ENCODE measurements at regions not wholly inside any gene's neighbourhood (a gene's known extent, or its start where the extent isn't known, plus 50 kb on each side); places are given as distances from the start of the nearest gene placed in this dataset.

- Histone ChIP-seq H3K36me3 (no peaks in the 10 kb centered on the region), H3K9me3 (no peaks in the 10 kb centered on the region), H3K4me3 (no peak overlapping the region), H3K27me3 (no peaks in the 10 kb centered on the region), H3K27ac (no peak overlapping the region), H3K4me1 (no peaks in the 10 kb centered on the region), H3K9ac (ENCODE audit: low read depth in 2 of 2, low read length in 2 of 2) (no peak overlapping the region)
- DNase-seq, result no peak
- no peak for TF ChIP-seq CTCF (IDR thresholded peaks at IDR 0.05)
- intact Hi-C loops (cut with DNase I), result no loop called here
Measured at GRCh38 chr12:114190971-114191370, 215.0 kb downstream of the TBX5 start.

DNA sequence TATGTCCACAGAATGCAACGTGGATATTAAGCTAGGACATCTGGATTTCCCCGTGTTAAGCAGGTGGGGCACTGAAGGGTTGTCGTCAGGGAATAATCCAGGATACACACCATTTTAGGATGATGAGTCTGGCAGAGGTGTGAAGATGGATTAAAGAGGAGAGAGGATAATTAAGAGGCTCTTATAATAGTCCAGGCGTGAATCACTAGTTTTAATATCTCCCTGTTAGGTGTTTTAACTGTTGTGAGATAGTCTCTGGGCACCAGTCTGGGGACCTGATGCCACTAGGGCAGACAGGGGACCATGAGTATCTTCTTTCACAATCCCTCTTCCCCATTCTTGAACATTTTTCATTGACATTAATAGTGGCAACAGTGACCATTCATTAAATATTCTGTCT lies 216.7 kb downstream of the TBX5 start:
- Histone ChIP-seq H3K4me1 (no peaks in the 10 kb centered on the region), H3K9me3 (no peaks in the 10 kb centered on the region), H3K27me3 (no peaks in the 10 kb centered on the region), H3K27ac (no peak overlapping the region), H3K36me3 (no peaks in the 10 kb centered on the region), H3K9ac (ENCODE audit: low read depth in 2 of 2, low read length in 2 of 2) (no peak overlapping the region), H3K4me3 (no peak overlapping the region)
- TF ChIP-seq CTCF (IDR thresholded peaks at IDR 0.05), result no peak
- DNase-seq, result no peak
- intact Hi-C loops (cut with DNase I), result no loop called here

- Histone ChIP-seq H3K9me3 (no peaks in the 10 kb centered on the region), H3K4me1 (no peaks in the 10 kb centered on the region), H3K27ac (no peak overlapping the region), H3K4me3 (no peak overlapping the region), H3K9ac (ENCODE audit: low read depth in 2 of 2, low read length in 2 of 2) (no peak overlapping the region), H3K36me3 (no peaks in the 10 kb centered on the region), H3K27me3 (no peaks in the 10 kb centered on the region)
- TF ChIP-seq CTCF (IDR thresholded peaks at IDR 0.05), result no peak
- intact Hi-C loops (cut with DNase I), result no loop called here
- DNase-seq, result no peak
Measured at GRCh38 chr12:114186241-114187002, 219.5 kb downstream of the TBX5 start.

DNA sequence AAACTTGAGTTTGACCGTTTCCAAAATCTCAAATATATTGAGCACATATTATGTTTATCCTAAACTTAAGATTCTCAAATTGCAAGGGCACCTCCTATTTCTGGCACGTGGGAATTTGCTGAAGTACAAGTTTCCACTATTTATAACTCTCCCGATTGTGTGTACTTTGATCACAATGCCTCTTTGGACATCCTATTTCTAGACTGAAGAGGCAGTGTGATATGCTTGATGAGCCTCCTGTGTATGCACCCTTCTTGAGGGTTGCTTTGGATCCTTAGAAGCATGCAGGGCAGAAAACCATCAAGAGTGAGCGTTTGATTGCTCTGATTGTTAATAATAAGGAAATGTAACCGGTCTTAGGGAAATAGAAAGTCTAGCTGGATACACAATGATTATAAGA lies 218.9 kb upstream of the RBM19 start:
- H3K9ac ChIP-seq (ENCODE audit: low read depth in 2 of 2, low read length in 2 of 2), result no peak overlapping the region
- no peaks in the 10 kb centered on the region for H3K36me3 ChIP-seq
- H3K4me3 ChIP-seq, result no peak overlapping the region
- no peak for TF ChIP-seq CTCF (IDR thresholded peaks at IDR 0.05)
- intact Hi-C loops (cut with DNase I), result no loop called here
- H3K4me1 ChIP-seq, result no peaks in the 10 kb centered on the region
- no peaks in the 10 kb centered on the region for H3K9me3 ChIP-seq
- H3K27ac ChIP-seq, result no peak overlapping the region
- no peak for DNase-seq
- no peaks in the 10 kb centered on the region for H3K27me3 ChIP-seq

DNA sequence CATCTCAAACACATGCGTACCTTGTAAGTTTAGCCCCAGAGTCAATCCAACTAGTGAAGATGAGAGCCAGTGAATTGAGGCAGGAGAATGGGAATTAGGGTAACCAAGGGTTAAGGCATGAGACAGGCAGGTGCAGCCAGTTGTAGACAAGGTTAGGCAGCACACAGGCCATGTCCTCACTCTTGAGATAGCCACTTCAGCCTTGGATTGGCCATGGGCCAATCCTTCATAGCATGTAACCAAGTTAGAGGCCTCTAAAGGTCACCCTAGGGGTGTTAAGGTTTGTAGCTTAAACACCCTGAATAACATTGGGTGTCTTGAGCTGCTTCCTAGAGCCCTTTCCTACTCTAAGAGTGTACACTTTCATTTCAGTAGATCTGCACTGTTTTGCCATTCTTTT lies 208.2 kb upstream of the RBM19 start:
- intact Hi-C loops (cut with DNase I), result no loop called here
- no peak for TF ChIP-seq CTCF (IDR thresholded peaks at IDR 0.05)
- Histone ChIP-seq H3K9me3 (no peaks in the 10 kb centered on the region), H3K36me3 (no peaks in the 10 kb centered on the region), H3K4me1 (no peaks in the 10 kb centered on the region), H3K9ac (ENCODE audit: low read depth in 2 of 2, low read length in 2 of 2) (no peak overlapping the region), H3K27me3 (no peaks in the 10 kb centered on the region), H3K27ac (no peak overlapping the region), H3K4me3 (no peak overlapping the region)
- DNase-seq, result no peak

Measured in colonic mucosa (tissue), 4 donors.